HPDE6-E6E7 (cell line): ENCODE measurements at regions not wholly inside any gene's neighbourhood (a gene's known extent, or its start where the extent isn't known, plus 50 kb on each side); places are given as distances from the start of the nearest gene placed in this dataset.

ENCODE experiments used
- DNase-seq: peaks from one replicate; pipeline ENCODE4 v3.0.0; 2011; ENCODE audit warnings: missing footprints; ENCODE audit errors: extremely low spot score

- DNase-seq: no peak
These were observed 584.2 kb downstream of the CMPK2 start for GRCh38 chr2:6281524-6281923.

- DNase-seq: no peak
These were observed 582.4 kb downstream of the CMPK2 start for GRCh38 chr2:6283259-6283658.

GRCh38 chr2:6287406-6287805 is 578.3 kb downstream of the CMPK2 start:
- DNase-seq: no peak

- no peak for DNase-seq
These were observed 576.9 kb downstream of the CMPK2 start for GRCh38 chr2:6288791-6289190.

- no peak for DNase-seq
These were observed 575.3 kb downstream of the CMPK2 start for GRCh38 chr2:6290217-6291015.

GRCh38 chr2:6294791-6295190 is 570.9 kb downstream of the CMPK2 start:
- DNase-seq: no peak

- no peak for DNase-seq
These were observed 568.5 kb downstream of the CMPK2 start for GRCh38 chr2:6297238-6297637.

GRCh38 chr2:6301426-6301825 is 564.3 kb downstream of the CMPK2 start:
- no peak for DNase-seq

- no peak for DNase-seq
These were observed 556.7 kb downstream of the CMPK2 start for GRCh38 chr2:6308986-6309385.

GRCh38 chr2:6309415-6310255 is 556.1 kb downstream of the CMPK2 start:
- no peak for DNase-seq

GRCh38 chr2:6310256-6311215 is 555.2 kb downstream of the CMPK2 start:
- no peak for DNase-seq

GRCh38 chr2:6312367-6312766 is 553.3 kb downstream of the CMPK2 start:
- no peak for DNase-seq

GRCh38 chr2:6314218-6314960 is 551.3 kb downstream of the CMPK2 start:
- DNase-seq: no peak

- no peak for DNase-seq
These were observed 540.1 kb downstream of the CMPK2 start for GRCh38 chr2:6325616-6326015.

GRCh38 chr2:6326958-6327357 is 538.7 kb downstream of the CMPK2 start:
- DNase-seq: no peak

- DNase-seq: no peak
These were observed 528.8 kb downstream of the CMPK2 start for GRCh38 chr2:6336752-6337471.

GRCh38 chr2:6337472-6337820 is 528.3 kb downstream of the CMPK2 start:
- DNase-seq: no peak

- DNase-seq: no peak
These were observed 524.0 kb downstream of the CMPK2 start for GRCh38 chr2:6341588-6342129.

GRCh38 chr2:6342273-6342920 is 523.3 kb downstream of the CMPK2 start:
- no peak for DNase-seq

GRCh38 chr2:6343076-6343475 is 522.6 kb downstream of the CMPK2 start:
- no peak for DNase-seq
